Tibial artery (tissue), 4 donors: ENCODE measurements at regions not wholly inside any gene's neighbourhood (a gene's known extent, or its start where the extent isn't known, plus 50 kb on each side); places are given as distances from the start of the nearest gene placed in this dataset.

ENCODE experiments used
- DNase-seq, 2 donors: peaks; one replicate each; pipeline ENCODE4 v3.0.0-alpha.2; 2019
- H3K27ac ChIP-seq, 2 donors: fragments of 200-600 bp; sonication (generic) in 1 of 2; 1 replicate in 1 of 2; 2 replicates in 1 of 2; pipeline ENCODE4 v1.5.1; 2018 to 2019; ENCODE audit warnings: mild to moderate bottlenecking in 1 of 2
- H3K27me3 ChIP-seq, 2 donors: fragments of 200-600 bp; sonication (generic) in 1 of 2; one replicate each; pipeline versions ENCODE4 v1.5.1 to v1.6.0; 2016 to 2019
- H3K36me3 ChIP-seq, 3 donors: fragments of 200-600 bp; sonication (generic) in 2 of 3; one replicate each; pipeline ENCODE4 v1.5.1; 2016 to 2019; ENCODE audit warnings: mild to moderate bottlenecking in 2 of 3
- H3K4me1 ChIP-seq, 4 donors: fragments of 200-600 bp; sonication (generic) in 2 of 4; 1 replicate in 3 of 4; 2 replicates in 1 of 4; pipeline ENCODE4 v1.5.1; 2016 to 2019
- H3K4me3 ChIP-seq, 2 donors: fragments of 200-600 bp; sonication (generic) in 1 of 2; 1 replicate in 1 of 2; 2 replicates in 1 of 2; pipeline ENCODE4 v1.5.1; 2018 to 2019; ENCODE audit warnings: mild to moderate bottlenecking in 2 of 2
- H3K9me3 ChIP-seq, 3 donors: fragments of 200-600 bp; sonication (generic) in 1 of 3; one replicate each; pipeline ENCODE4 v1.5.1; 2016 to 2019
- intact Hi-C: fragments of 100-400 bp; cut with DNase I; formaldehyde crosslinking; loops from one replicate; pipeline ENCODE4 v1.15.0; 2023; ENCODE audit warnings: low total_unique reads
- TF ChIP-seq, protein P1 (sequence below), 2 experiments: fragments of 200-600 bp in 1 of 2; fragments of 450-650 bp in 1 of 2; IDR thresholded peaks; one replicate each; pipeline ENCODE4 v1.5.1; 2017 to 2019; ENCODE audit warnings: antibody characterized with exemption in 2 of 2, mild to moderate bottlenecking in 1 of 2, moderate library complexity in 1 of 2

DNA sequence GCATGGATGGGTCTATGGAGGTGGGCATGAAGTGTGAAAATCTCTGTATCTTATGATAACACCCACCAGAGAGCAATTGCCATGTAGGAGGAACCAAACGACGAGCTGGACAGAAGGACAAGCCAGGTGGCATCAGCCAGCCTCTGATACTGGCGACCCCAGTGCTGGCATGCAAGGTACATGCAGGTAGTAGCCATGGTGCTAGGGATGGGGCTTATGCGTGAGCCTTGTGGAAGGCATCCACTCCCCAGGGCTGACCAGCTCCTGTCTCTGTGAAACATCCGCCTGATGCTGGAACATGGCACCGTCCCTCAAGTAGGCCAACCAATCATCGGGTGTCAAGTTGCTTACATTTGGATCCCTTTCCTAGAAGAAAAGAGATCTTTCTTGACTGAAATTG lies 412.9 kb downstream of the GADD45G start:
- DNase-seq = no peak
- intact Hi-C loops = no loop called here

DNA sequence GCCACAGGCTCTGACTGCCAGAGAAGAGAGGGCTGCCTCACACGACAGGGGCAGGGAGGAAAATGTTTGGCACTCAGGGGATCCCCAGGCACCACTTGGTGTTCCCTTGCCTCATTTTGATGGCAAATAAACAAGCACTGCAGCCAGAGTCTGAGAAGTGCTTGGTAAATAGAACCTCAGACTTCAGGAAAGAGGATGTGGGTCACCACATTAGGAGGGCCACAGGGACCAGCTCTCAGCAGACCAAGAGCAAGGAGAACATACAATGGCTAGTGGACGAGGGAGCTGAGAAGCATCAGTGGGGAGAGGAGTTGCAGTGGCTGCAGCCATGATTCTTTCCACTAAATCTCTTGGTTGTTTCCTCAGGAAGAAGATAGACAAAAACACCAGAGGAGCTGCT lies 413.9 kb downstream of the GADD45G start:
- no peaks in the 10 kb centered on the region for H3K9me3 ChIP-seq
- no peaks in the 10 kb centered on the region for H3K27me3 ChIP-seq
- H3K27ac ChIP-seq = no peak overlapping the region
- TF ChIP-seq, protein P1, sequence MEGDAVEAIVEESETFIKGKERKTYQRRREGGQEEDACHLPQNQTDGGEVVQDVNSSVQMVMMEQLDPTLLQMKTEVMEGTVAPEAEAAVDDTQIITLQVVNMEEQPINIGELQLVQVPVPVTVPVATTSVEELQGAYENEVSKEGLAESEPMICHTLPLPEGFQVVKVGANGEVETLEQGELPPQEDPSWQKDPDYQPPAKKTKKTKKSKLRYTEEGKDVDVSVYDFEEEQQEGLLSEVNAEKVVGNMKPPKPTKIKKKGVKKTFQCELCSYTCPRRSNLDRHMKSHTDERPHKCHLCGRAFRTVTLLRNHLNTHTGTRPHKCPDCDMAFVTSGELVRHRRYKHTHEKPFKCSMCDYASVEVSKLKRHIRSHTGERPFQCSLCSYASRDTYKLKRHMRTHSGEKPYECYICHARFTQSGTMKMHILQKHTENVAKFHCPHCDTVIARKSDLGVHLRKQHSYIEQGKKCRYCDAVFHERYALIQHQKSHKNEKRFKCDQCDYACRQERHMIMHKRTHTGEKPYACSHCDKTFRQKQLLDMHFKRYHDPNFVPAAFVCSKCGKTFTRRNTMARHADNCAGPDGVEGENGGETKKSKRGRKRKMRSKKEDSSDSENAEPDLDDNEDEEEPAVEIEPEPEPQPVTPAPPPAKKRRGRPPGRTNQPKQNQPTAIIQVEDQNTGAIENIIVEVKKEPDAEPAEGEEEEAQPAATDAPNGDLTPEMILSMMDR (IDR thresholded peaks at IDR 0.05) = no peak
- intact Hi-C loops = no loop called here
- DNase-seq = no peak
- H3K4me3 ChIP-seq = no peak overlapping the region
- peaks cover 0 to 26% (median 11%) of the 10 kb centered on the region in 4 donors for H3K4me1 ChIP-seq
- H3K36me3 ChIP-seq = no peaks in the 10 kb centered on the region

More for the DNA sequence above, 412.9 kb downstream of the GADD45G start:
- TF ChIP-seq, protein P1 (IDR thresholded peaks at IDR 0.05) = no peak
- Histone ChIP-seq H3K4me3 (no peak overlapping the region), H3K4me1 (peaks cover 0 to 26% (median 11%) of the 10 kb centered on the region in 4 donors), H3K9me3 (no peaks in the 10 kb centered on the region), H3K27me3 (no peaks in the 10 kb centered on the region), H3K36me3 (no peaks in the 10 kb centered on the region), H3K27ac (no peak overlapping the region)

DNA sequence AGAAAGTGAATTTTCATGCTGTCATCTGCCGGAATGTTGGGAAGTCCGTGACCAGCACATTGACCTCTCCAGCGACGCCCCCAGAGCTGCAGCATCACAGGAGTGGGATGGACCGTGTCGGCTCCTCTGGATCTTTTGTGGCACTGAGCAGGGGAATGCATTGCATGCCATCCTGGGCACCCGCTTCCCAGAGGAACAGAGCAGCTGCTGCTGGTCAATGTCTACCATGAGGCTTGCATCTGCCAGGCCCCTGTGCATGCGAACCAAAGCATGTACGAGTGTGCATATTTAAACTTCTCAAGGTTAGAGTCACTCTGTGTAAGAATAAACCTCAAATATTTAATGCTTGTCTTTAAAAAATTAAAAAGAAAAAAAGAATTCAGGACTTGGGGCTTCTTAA lies 414.8 kb downstream of the GADD45G start:
- no peaks in the 10 kb centered on the region for H3K27me3 ChIP-seq
- TF ChIP-seq, protein P1 (IDR thresholded peaks at IDR 0.05) = no peak
- H3K36me3 ChIP-seq = no peaks in the 10 kb centered on the region
- H3K4me1 ChIP-seq = peaks cover 0 to 26% (median 11%) of the 10 kb centered on the region in 4 donors
- no peak overlapping the region for H3K27ac ChIP-seq
- no peaks in the 10 kb centered on the region for H3K9me3 ChIP-seq
- DNase-seq = no peak
- no peak overlapping the region for H3K4me3 ChIP-seq
- intact Hi-C loops = no loop called here

DNA sequence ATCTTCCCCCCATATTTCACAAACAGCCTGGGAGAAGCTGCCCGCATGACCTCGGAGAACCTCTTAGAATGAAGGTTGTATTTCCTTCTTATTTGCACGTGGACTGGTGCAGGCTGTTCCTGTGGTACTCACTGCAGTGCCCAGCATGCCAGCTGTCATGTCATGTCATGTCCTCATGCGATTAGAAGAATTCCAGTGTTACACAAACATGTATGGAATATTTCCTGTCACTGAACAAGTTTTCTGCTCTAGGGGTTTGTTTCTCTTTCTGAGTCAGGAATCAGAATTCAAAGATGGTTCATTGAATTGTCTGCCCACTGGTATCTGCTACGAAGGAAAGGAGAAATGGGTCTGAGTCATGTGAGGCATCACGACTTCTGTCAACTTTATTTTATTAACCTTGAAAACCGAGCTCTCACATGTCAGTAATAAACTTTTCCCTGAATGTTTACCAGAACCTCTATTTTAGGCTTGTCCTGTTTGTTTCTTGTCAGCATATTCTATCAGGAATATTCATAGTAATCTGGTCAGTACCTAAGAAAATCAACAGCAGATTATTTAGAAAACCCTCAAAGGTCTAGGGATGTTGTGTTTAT lies 415.6 kb downstream of the GADD45G start:
- H3K4me1 ChIP-seq = peaks cover 0 to 26% (median 8%) of the 10 kb centered on the region in 4 donors
- TF ChIP-seq, protein P1 (IDR thresholded peaks at IDR 0.05) = no peak
- DNase-seq = no peak
- intact Hi-C loops = no loop called here
- H3K4me3 ChIP-seq = no peak overlapping the region
- no peaks in the 10 kb centered on the region for H3K36me3 ChIP-seq
- peak overlapping the region; percentile 5 to 35 for H3K27ac ChIP-seq
- no peaks in the 10 kb centered on the region for H3K9me3 ChIP-seq
- H3K27me3 ChIP-seq = no peaks in the 10 kb centered on the region

DNA sequence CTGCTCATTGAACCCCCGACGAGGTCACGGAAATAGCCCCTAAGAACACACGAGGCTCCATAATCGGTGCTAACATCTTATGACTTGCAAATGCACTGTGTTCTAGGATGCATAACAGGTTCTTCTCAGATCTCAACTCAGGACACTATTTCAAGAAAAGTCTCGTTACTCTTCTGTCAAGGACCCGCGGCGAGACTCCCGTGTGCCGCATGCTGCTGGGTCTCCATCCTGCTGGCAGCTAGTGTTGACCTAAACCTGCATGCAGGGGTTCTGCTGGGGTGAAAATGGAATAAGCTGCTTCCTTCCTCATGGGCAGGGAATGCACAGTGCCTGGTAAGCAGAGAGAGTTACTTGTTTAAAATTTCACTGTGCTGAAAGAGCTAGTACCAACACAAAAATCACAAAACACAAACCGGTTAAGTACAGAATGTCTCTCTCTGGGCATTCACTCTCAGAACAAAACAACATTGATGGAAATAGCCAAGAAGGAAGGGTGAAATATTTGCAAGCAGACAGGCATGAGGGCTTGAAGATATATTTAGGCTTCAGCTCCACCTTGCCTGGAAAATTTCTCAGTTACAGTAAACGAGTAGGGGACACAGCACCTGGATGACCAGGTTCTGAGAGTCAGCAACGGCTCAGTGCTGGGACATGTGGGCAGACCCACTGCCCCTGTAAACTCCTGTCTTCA lies 416.5 kb downstream of the GADD45G start:
- Histone ChIP-seq H3K27ac (peak overlapping the region; percentile 5 to 35), H3K9me3 (no peaks in the 10 kb centered on the region), H3K4me1 (peaks cover 0 to 26% (median 8%) of the 10 kb centered on the region in 4 donors), H3K36me3 (no peaks in the 10 kb centered on the region), H3K4me3 (no peak overlapping the region), H3K27me3 (no peaks in the 10 kb centered on the region)
- TF ChIP-seq, protein P1 (IDR thresholded peaks at IDR 0.05) = no peak
- intact Hi-C loops = no loop called here
- no peak for DNase-seq
